ENCODE measurements at regions not wholly inside any gene's neighbourhood (a gene's known extent, or its start where the extent isn't known, plus 50 kb on each side); places are given as distances from the start of the nearest gene placed in this dataset.

DNA sequence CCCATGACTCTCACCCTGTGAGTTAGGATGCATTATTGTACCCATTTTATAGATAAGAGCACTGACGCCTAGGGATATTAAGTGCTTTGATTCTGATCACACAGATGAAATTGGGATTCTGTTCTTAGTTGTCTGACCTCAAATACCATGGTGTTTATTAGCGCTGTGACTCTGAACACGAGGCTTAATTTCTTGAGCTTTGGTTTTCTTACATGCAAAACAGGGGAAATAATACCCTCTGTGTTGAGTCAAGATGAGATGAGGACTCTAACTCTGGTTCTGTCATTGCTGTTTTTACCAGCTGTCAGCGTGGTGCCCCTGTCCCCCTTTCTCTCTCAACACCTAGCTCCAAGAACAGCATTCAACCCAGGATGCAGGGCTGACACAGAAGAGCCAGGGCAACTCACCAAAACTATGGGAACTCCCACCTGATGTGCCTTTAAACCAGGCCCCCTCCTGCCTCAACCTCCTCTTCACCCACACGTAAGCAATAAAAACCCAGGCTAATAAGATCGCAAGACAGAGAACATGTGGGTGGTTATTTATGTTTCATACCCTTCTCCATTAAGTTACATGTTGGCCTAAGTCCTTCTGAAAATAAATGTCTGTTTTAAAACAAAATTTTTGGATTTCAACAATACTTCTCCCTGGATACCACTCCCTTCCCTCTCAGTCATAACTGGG is 100.1 kb upstream of the SPATA12 start:
- TF ChIP-seq, protein P1, sequence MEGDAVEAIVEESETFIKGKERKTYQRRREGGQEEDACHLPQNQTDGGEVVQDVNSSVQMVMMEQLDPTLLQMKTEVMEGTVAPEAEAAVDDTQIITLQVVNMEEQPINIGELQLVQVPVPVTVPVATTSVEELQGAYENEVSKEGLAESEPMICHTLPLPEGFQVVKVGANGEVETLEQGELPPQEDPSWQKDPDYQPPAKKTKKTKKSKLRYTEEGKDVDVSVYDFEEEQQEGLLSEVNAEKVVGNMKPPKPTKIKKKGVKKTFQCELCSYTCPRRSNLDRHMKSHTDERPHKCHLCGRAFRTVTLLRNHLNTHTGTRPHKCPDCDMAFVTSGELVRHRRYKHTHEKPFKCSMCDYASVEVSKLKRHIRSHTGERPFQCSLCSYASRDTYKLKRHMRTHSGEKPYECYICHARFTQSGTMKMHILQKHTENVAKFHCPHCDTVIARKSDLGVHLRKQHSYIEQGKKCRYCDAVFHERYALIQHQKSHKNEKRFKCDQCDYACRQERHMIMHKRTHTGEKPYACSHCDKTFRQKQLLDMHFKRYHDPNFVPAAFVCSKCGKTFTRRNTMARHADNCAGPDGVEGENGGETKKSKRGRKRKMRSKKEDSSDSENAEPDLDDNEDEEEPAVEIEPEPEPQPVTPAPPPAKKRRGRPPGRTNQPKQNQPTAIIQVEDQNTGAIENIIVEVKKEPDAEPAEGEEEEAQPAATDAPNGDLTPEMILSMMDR (IDR thresholded peaks at IDR 0.05): no peak
- no peak for TF ChIP-seq POLR2AphosphoS5 (IDR thresholded peaks at IDR 0.05; ENCODE audit: insufficient read depth in 1 of 2, low read depth in 1 of 2)

Measured in vagina (tissue), 2 donors.